ENCODE measurements at regions not wholly inside any gene's neighbourhood (a gene's known extent, or its start where the extent isn't known, plus 50 kb on each side); places are given as distances from the start of the nearest gene placed in this dataset.

DNA sequence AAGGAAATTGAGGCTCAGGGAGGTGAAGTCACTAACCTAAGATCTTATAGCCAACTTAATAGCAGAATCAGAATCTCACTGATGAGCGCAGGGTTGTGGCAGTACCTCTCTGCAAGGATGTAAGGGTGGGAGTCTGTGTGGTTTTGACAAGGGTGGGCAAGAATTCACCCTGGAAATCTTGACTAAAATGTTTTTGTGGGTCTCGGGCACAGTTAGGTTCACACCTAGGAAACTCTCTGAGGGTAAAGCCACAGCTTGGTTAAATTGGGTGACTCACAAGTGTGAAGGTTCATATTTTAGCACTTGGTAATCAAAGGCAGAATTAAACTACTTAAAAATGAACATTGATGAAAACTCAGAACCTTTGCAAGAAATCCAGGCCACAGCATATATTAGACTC is 178.2 kb upstream of the EOMES start:
- Mint-ChIP-seq H3K4me3 (ENCODE audit: unreplicated experiment) (no peak overlapping the region), H3K27me3 (ENCODE audit: low read depth) (peaks cover 3% of the 10 kb centered on the region), H3K4me1 (ENCODE audit: low read depth) (no peaks in the 10 kb centered on the region), H3K36me3 (ENCODE audit: low read depth) (no peaks in the 10 kb centered on the region), H3K27ac (ENCODE audit: unreplicated experiment) (no peak overlapping the region), H3K9me3 (ENCODE audit: low read depth) (no peaks in the 10 kb centered on the region)
- DNase-seq (ENCODE audit: low spot score) = no peak
- TF ChIP-seq, protein P1, sequence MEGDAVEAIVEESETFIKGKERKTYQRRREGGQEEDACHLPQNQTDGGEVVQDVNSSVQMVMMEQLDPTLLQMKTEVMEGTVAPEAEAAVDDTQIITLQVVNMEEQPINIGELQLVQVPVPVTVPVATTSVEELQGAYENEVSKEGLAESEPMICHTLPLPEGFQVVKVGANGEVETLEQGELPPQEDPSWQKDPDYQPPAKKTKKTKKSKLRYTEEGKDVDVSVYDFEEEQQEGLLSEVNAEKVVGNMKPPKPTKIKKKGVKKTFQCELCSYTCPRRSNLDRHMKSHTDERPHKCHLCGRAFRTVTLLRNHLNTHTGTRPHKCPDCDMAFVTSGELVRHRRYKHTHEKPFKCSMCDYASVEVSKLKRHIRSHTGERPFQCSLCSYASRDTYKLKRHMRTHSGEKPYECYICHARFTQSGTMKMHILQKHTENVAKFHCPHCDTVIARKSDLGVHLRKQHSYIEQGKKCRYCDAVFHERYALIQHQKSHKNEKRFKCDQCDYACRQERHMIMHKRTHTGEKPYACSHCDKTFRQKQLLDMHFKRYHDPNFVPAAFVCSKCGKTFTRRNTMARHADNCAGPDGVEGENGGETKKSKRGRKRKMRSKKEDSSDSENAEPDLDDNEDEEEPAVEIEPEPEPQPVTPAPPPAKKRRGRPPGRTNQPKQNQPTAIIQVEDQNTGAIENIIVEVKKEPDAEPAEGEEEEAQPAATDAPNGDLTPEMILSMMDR (IDR thresholded peaks at IDR 0.05) = no peak

DNA sequence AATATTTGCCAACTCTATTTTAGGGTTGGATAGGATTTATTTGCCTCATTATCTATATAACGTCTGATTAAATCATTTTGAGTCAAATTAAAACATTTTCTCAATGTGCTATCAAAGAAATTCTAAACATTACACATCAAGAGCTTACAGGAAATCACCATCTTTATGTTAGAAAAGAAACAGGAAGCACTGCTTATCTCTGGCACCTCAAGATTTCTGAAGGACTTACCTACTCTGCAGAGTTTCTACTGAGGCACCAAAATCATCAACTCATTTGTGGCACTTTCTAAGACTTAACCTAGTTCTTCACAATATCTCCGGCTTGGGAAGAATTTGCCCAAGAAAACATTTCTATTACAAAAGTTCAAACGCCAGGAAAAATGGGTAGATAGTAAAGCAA is 181.3 kb upstream of the EOMES start:
- TF ChIP-seq, protein P1 (IDR thresholded peaks at IDR 0.05) = no peak
- Mint-ChIP-seq H3K4me3 (ENCODE audit: unreplicated experiment) (no peak overlapping the region), H3K27ac (ENCODE audit: unreplicated experiment) (no peak overlapping the region), H3K4me1 (ENCODE audit: low read depth) (no peaks in the 10 kb centered on the region), H3K9me3 (ENCODE audit: low read depth) (no peaks in the 10 kb centered on the region), H3K36me3 (ENCODE audit: low read depth) (no peaks in the 10 kb centered on the region), H3K27me3 (ENCODE audit: low read depth) (peaks cover 5% of the 10 kb centered on the region)
- DNase-seq (ENCODE audit: low spot score) = no peak

DNA sequence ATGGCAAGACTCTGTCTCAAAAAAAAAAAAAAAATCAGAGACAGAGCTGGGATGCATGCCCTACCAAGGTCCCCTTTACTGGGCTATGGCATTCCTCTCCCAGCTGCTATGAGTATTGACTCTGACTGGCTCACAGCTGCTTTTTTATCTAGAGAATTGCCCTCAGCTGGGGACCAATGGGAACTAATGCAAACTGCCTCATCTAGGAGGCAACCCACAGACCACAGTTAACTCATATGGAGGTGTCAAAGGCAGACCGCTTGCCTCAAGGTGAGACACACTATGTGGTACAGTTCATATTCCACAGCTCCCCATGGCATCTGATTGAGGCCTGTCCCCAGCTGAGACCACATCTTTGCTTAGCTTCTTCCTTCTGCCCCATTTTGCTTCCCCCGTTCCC is 183.5 kb upstream of the EOMES start:
- no peaks in the 10 kb centered on the region for H3K4me1 Mint-ChIP-seq (ENCODE audit: low read depth)
- DNase-seq (ENCODE audit: low spot score) = no peak
- no peaks in the 10 kb centered on the region for H3K36me3 Mint-ChIP-seq (ENCODE audit: low read depth)
- peaks cover 2% of the 10 kb centered on the region for H3K27me3 Mint-ChIP-seq (ENCODE audit: low read depth)
- no peak overlapping the region for H3K4me3 Mint-ChIP-seq (ENCODE audit: unreplicated experiment)
- no peaks in the 10 kb centered on the region for H3K9me3 Mint-ChIP-seq (ENCODE audit: low read depth)
- H3K27ac Mint-ChIP-seq (ENCODE audit: unreplicated experiment) = no peak overlapping the region
- TF ChIP-seq, protein P1 (IDR thresholded peaks at IDR 0.05) = no peak

DNA sequence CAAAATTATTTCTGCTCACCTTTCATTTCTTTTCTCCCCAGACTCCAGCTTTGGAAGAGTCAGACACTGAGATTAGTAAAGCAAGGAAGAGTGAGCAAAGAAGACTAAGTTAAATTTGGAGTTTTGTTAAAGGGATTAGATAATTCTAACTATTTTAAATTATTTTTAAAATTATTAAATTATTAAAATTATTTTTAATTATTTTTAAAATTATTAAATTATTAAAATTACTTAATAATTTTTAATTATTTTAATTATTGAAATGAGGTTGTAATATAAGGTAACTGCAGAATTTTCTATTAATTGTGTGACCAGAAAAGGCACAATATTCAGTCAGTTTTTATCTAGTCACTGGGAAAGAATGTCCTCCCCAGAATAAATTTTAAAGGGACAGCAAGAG is 185.0 kb upstream of the EOMES start:
- DNase-seq (ENCODE audit: low spot score) = no peak
- Mint-ChIP-seq H3K9me3 (ENCODE audit: low read depth) (no peaks in the 10 kb centered on the region), H3K4me1 (ENCODE audit: low read depth) (no peaks in the 10 kb centered on the region), H3K27ac (ENCODE audit: unreplicated experiment) (no peak overlapping the region), H3K27me3 (ENCODE audit: low read depth) (peaks cover 2% of the 10 kb centered on the region), H3K4me3 (ENCODE audit: unreplicated experiment) (no peak overlapping the region), H3K36me3 (ENCODE audit: low read depth) (no peaks in the 10 kb centered on the region)
- TF ChIP-seq, protein P1 (IDR thresholded peaks at IDR 0.05) = no peak

DNA sequence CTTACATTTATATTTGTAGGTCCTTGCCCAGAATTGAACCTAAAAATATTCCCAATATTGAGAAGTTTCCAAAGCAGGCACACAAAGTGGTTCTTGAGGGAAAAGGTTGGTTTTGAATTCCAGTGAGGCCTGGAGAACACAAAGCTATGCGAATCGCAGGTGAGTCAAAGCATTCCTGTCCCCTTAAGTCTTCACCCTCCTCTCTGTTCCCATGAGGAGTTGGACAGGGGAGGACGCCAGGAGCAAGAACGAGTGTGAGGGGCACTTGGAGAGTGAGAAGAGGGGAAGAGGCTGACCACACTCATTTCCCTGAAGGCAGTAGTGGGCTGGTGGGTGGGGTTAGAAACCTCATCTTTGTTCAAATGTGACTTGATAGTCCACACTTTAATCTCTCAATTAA is 185.8 kb upstream of the EOMES start:
- H3K4me1 Mint-ChIP-seq (ENCODE audit: low read depth) = no peaks in the 10 kb centered on the region

More for the DNA sequence above, 185.8 kb upstream of the EOMES start:
- Mint-ChIP-seq H3K27ac (ENCODE audit: unreplicated experiment) (no peak overlapping the region), H3K36me3 (ENCODE audit: low read depth) (no peaks in the 10 kb centered on the region), H3K9me3 (ENCODE audit: low read depth) (no peaks in the 10 kb centered on the region), H3K27me3 (ENCODE audit: low read depth) (peaks cover 2% of the 10 kb centered on the region), H3K4me3 (ENCODE audit: unreplicated experiment) (no peak overlapping the region)
- DNase-seq (ENCODE audit: low spot score) = no peak
- TF ChIP-seq, protein P1 (IDR thresholded peaks at IDR 0.05) = no peak
